Stimulated activated CD4-positive, alpha-beta T cell treated with anti-CD3 and anti-CD28 coated beads, Interleukin-1b, Interleukin-23, amount 100 ng/mL, for 4 hours (primary cell): ENCODE measurements at regions not wholly inside any gene's neighbourhood (a gene's known extent, or its start where the extent isn't known, plus 50 kb on each side); places are given as distances from the start of the nearest gene placed in this dataset.

Experiments used
- DNase-seq, 2 donors: peaks; one replicate each; pipeline ENCODE4 v3.0.0-alpha.2; 2020; ENCODE audit warnings: low read depth in 2 of 2

DNA sequence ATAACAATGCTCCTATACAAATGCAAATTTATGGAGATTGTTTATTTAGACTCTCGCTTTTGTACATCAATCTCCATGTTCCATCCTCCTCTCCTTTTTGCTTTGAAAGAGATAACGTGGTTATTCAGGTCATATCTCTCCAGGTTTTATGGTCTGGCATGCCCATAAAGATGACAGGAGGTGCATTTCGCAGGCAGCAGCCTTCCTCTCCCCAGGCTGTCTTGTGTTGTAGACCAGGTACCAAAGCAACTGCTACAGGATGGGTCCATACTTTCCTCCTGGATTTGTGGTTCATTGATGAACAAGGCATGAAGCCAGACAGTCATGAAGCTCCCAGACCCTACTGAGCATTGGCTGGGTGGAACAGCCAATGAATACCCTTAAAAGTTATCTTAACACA lies 400.2 kb upstream of the NPVF start:
- no peak for DNase-seq

DNA sequence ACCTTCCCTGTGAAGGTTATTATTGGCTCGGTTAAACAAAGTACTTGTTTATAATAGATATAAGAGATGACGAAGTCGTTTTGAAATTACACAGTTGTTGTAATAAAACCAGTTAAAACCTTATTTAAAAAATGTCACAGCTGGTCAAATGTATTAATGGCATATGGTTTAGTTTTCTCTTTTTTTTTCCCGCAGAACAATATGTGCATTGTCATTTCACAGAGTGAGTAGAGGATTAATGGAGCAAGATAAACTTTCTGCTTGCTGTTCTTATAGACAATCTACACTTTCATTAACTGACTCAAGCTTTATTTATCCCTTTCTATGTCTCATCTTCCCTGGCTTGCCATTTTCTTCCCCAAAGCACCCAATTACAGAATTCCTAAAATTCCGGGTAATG lies 404.3 kb upstream of the NPVF start:
- no peak for DNase-seq

DNA sequence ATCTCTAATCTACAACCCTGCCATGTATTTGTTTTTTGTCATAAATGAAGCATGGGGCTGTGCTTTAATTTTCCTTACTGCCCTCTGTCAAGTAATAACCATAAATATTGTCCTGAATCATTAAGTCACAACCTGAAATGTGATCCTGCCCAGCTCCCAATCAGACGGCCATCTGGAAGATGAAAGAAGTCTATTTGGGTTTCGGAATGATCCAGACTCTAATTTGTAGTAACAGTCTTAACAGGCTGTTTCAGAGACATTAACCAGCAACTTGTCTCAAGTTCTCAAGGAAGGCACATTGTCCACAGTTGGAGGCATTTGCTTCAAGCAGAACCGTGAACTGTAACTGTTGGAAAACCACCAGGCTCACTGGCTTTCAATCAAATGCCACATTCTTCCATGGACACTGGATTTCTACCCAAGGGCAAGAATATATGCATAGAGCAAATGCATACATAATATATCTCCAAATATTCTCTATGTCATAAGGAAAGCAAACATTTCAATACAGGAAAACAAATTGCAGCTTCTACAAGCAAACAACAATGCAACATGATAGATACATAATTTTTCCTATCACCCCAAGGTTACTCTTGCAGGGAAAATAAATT lies 405.2 kb upstream of the NPVF start:
- DNase-seq: no peak

DNA sequence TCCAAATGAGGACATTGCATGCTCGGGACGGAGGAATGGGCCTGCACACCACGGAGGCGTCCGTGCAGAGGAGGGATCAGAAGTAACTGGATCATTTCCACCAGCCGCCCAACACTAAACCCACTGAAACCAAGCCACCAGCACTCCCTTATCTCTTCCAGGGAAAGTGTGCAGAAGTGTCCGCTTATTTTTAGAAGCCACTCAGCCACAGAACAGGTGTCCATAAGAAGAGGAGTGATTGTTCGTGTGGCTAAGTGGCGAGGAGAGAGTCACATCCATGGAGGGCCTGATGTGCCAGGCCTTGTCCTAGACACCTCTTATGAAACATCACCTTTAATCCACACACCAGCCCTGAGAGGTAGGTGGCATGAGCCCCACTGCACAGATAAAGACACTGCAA lies 407.9 kb upstream of the NPVF start:
- no peak for DNase-seq

DNA sequence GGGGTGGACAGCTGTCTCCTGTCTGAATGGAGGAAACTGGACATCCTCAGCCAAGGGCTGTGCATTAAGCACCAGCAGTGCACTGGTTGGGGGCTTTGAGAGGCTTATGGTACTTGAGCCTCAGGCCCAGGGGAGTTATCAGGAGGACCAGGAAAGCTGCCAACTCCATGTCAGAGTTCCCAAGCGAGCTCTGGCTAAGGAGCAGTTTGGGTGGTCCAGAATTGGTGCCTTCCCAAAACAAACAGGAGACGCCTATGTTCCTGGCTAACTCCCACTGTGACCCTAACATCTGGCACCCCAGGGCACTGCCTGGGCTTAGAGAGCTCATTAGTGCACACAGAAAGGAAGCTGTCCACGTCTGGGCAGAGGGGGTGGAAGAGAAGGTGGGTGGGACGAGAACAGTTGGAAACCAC lies 408.6 kb upstream of the NPVF start:
- DNase-seq: no peak

DNA sequence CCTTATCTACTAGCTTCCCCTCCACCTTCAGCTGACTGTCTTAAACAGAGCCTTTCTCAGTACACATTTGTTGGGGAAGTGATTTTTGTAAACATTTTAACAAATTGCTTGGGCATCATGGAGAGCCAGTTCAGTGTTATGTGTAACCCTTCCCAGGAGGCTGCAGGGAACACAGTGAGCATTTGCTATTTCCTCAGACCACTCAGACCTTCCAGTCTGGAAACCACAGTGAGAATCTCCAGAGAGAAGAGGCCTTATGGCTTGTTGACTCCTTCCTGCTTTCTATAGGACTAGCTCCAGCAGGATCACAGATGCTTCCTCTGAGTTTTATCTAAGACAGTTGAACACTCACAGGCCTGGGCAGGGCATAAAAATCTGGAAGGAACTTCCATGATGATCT lies 409.8 kb upstream of the NPVF start:
- no peak for DNase-seq

DNA sequence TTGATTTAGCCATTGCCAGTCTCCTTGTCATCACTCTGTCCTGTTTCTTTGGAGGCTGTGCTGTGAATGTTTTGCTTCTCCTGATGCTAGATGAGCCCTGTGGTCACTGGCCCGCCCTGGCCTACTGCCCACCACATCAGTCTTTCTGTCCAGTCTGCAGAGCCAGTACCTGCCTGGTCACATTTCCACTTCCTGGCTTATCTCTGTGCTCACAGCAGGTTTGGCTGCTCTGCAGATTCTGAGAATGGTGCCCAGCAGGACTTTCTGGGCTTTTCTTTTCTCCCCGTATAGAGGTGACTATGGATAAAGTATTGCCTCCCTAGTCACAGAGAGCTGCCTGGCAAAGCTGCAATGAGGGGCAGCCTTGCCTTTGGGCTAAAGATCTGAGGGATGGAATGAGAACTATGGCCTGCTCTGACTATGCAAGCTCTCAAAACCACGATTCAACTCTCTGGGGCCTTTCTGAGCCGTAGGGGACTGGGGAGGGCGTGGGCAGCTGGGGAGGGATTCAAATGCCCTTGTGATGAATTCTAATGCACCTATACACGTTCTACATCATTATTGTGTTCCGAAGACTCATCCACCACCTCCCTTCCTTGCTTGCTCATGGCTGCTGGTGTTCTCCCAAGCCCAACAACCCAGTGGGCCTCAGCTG lies 410.4 kb upstream of the NPVF start:
- DNase-seq: no peak

DNA sequence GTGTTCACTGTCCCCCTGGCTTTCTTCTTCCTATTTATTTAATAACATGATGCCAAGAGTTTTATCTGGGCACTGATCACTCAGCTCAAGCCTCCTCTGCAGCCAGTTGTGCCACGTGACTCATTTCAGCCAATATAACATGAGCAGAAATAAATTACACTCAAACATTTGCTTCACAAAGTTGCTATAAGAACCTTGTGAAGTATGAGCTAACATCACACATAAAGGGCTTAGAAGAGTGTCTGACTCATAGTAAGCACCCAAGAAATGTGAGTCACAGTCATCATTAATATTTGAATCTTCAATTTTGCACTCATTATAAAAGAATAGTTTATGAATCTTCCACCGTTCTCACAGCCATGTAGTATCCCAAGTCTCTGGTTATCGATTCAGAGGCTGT lies 414.6 kb upstream of the NPVF start:
- DNase-seq: no peak

DNA sequence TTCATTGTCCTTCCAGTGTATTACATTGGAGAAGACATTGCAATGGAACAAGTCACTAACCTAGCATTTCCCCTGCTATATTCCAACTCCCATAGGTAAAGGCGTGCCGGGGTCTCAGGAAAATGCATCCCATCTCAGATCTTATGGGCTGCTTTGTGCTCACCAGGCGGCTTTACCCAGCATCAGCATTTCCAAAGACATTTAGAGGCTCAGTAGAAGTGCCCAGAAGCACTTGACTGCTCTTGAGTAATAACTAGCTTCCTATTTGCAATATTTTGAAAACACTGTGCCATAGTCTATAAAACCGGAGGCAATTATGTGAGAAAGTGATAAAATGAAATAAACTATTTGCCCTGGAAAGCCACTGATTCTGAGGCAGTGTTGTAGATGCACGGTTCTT lies 415.0 kb upstream of the NPVF start:
- DNase-seq: no peak

DNA sequence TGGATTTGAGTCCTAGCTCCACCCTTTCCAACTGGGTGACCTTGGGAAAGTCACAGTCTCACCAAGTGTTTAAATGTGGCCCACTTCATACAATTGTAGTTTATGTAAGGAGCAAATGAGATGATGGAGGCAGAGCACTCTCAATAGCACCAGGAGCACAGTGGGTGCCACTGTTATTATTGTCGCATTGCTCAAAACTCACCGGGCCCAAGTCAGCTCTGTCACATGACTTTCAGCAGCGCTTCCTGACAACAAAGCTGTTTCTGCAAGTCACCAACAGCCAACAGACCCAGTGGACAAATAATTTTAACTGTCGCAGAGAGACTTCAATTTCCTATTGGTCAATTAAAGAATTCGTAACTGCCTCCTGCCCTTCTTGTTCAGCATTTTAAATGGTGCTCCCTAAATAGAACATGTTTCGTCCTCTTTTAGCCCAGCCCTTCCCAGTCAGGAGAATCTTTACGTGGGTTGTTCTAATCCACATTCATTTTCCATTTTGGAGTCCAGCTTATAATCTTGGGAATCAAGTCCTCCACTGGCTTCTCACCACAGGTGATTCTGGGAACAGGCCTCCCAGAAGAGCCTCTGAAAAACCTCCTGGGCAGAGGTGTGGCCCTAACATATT lies 415.6 kb upstream of the NPVF start:
- no peak for DNase-seq

DNA sequence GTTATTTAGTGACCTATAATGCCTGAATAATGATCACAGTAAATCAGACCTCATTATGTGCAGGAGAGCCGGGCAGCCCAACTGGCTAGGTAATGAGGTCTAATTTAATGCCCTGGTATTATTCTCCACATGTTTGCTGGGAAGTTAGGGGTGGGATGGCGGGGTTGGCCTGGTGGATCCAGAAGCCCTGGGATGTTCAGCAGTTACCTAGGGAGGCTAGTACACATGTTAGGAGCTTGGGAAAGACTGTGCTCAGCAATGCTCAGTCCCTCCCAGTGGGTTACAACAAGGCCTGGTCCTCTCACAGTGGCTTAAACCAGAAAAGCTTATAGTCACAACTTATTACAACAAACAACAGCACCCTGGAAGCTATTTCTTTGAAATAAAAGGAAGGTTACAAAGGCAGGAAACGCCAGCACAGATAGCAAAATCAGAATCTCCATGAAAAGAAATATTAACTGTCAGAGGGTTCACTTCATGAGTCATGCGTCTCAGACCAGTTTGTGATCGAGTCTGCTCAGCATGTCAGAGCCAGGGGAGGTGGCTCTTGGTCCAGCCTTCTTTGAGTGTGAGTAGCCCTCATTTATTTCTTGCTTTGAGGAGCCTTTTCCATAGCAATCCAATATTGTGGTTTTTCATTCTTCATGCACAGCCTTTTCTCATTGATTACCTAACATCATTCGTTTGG lies 418.6 kb upstream of the NPVF start:
- DNase-seq: no peak

DNA sequence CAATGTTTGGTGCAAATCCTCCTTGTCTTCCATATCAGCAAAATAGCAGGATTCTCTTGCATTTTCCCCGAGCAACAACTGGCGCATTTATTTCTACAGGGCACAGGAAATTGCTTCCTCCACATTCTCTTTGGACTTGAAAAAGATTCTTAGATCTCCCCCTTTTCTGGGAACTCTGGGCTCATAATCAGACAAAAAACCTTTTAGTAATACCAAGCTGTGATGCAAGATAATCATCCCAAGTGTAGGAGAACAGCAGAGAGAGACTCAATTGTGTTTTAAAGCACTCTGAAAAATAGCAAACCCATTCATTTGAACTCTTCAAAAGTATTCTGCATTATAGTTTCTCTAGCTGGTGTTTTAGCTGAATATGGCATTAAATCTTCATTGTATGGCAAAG lies 419.6 kb upstream of the NPVF start:
- DNase-seq: no peak

DNA sequence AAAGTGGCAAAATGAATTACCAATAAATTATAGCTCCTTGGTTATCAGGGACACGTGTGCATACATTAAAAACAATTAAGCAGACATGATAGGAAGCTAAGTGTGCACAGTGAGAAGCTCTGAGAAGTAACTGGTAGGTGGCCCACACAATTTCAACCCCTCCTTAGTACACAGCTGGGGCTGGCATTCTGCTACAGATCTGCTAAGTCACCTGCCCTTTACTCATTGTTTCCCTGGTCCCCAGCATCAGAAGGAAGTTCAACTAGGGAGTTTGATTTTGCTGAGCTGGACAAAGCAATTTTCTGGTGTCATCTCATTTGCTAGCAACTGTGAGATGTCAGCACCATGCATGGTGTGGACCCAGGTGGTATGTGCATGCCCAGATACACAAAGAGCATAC lies 424.1 kb upstream of the NPVF start:
- no peak for DNase-seq

DNA sequence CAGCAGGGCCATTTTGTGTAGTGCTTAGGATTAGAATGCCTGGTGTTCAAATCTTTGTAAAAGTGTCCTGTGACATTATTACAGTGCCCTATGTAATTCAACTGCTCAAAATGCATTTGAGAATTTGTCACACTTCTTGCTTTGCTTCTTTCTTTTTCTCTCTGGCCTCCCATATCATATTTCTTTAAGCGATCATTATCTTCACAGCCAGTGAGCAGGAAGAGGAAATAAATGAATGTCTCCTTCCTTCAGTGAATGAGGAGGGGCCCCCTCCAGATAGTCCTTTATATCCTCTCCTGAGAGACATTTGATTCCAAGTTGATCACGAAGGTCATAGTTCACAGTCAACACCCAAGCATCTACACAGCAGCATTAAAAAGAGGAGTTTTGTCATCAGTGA lies 425.1 kb upstream of the NPVF start:
- no peak for DNase-seq

DNA sequence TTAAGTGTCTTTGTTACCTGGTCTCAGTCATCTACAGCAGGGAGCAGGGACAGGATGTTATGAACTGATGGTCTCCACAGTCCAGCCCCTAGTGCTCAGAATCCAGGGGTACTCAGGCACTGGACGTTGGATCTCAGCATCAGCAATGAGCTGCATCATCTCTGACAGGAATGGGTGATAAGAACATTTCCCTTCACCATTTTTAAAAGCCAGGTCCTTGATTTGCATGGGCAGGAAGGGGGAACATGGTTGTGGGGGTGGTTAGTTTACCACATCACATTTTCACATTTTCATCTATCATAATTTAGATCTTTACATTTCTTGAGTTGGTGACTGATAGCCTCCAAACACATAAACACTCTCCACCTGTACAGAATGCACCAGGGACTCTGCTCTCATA lies 427.8 kb upstream of the NPVF start:
- DNase-seq: no peak

DNA sequence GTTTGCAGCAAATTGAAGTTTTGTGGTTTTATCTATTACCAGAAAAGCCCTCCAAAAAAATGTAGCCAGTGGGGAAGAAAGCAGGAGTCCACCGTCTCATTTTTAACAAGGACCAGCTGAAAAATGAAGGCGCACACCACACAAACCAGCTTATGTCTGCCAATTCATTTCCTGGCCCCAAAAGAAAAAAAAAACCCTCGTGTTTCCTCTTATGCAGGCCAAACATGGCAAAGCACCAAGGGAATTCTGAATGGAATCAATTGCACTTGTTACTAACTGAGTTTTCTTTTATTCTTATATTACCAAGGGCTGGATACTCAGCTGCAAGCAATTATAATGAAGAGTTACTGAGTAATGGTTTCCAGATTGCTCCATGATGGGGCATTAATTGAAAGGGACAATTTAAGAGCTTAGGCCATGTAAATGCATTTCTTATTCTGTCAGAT lies 428.3 kb upstream of the NPVF start:
- DNase-seq: no peak

DNA sequence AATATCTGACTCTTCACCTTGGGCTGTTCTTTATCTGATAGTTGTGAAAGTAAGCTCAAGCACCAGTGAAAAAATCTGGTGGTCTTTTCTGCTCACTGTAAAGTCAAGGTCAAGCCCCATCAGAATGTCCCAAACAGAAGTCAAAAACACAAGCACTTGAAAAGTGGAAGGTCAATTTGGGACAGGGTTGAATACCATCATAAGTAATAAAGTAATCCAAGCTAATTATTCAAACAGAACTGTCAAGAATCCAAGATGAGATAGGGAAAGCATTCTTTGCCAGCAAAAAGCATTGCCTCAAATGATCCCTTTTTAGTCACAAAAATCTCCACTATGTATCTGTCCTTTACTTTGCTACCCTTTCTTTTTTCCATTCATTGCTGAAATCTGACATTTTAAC lies 430.1 kb upstream of the NPVF start:
- DNase-seq: no peak

DNA sequence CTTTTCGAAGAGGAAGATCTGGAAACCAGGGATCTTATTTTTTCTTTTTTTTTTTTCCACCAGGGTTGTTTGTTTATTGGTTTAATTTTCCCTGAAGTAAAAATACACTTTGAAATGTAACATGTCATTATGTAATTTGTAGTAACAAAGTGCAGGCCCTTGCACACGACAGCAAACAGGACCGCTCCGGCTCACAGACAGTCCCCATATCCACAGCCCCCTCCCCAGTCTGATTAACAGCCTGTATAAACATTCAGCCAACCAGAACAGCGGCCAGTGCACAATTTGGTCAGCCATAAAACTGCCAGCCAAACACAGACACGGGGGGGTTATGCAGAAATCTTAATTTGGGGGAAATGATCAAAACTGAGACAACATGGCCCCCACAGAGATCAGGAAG lies 431.6 kb upstream of the NPVF start:
- no peak for DNase-seq

DNA sequence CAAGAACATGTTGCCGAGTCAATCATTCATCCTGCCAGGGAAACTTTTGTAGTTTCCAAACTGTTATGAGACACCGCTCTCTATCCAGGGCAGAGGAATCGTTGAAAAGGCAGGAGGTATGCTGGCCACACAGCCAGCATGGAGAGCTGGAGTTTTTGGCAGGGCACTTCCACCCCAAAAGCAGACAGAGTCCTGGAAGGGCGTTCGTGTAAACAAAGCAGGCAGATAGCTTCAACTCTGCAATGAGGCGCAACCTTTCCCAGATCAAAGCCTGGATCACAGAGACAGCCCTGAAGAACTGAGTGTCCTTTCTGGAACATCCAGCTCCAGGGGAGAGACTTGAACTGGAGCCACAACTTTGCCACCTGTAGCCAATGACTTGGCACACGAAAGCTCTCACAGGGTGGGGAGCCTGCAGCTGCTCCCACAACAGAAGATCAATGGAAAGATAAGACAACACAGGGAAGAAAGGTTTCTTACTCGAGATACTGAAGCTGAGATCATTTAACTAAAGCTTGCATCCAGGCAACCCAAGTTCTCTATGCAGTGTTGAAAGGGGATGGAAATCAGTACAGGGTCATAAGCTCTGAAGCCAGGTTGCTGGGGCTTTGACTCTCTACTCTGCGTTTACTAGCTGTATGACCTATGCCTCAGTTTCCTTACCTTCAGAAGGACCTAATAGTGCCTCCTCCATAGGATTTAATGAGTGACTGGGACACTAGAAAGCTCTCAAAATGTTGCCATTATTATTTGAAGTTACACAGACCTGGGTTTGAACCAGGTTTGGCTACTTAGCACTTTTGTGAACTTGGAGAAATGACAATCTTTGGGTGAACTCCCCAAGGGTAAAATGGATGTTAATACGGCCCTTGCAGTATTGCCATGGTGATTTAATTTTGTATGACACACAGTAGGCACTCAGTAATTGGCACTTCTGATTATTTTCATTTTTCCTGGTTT lies 434.8 kb upstream of the NPVF start:
- DNase-seq: no peak

DNA sequence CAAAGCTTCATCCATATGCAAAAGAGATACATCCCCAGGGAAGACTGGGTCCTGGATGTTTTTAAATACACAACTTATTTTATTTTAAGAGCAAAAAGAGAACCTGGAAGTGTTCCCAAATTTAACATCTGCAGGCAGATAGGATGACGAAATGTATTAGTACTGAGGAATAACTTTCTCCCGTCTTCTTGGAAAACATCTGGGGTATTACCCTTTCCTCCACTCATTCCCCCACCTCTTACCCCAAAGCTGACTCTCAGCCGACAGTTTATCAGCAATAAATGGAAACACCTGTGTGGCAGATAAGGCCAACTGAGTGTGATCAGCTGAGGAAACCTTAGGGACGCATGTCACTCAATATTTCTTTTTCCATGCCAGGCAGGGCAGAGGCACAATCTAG lies 435.6 kb upstream of the NPVF start:
- no peak for DNase-seq

DNA sequence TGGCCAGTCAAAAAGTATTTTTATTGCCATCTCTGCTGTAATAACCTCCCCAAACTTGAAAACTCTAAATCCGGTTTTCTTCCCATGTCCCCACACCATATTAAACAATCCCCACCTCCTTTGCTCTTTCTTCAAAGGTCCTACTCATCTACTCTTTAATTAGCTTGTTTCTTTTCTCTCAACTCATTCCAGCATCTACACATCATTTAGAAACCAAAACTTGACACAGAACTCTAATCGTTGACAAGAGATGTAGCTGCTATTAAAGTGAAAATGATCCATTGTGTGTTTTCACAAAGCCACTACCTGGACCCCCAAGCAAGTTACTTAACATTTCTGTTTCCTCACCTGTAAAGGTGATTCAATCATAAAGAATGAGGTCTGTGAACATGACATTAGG lies 436.3 kb upstream of the NPVF start:
- DNase-seq: no peak

DNA sequence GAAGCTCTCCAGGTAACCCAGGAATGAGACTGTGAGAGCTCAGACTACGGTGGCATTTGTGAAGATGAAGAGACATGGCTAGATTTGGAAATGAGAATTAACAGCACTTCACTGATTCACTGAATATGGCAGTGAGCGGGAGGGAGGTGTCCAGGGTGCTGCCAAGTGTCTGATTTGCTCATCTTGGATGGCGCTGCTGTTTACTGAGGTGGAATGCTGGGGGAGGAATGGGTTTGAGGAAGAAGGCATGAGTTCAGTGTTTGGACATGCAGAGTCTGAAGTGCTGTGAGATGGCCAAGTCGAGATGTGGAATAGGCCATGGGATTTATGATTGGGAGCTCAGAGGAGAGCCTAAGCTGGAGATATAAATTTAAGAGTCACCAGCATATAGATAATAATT lies 437.1 kb upstream of the NPVF start:
- no peak for DNase-seq
